HG03045 (cell line): ENCODE measurements at regions not wholly inside any gene's neighbourhood (a gene's known extent, or its start where the extent isn't known, plus 50 kb on each side); places are given as distances from the start of the nearest gene placed in this dataset.

Experiments used
- ATAC-seq: cut with Tn5 transposase; IDR thresholded peaks from one replicate; pipeline ENCODE4 v1.9.1; 2021; ENCODE audit warnings: mild to moderate bottlenecking, moderate library complexity; ENCODE audit not compliant: unreplicated experiment

DNA sequence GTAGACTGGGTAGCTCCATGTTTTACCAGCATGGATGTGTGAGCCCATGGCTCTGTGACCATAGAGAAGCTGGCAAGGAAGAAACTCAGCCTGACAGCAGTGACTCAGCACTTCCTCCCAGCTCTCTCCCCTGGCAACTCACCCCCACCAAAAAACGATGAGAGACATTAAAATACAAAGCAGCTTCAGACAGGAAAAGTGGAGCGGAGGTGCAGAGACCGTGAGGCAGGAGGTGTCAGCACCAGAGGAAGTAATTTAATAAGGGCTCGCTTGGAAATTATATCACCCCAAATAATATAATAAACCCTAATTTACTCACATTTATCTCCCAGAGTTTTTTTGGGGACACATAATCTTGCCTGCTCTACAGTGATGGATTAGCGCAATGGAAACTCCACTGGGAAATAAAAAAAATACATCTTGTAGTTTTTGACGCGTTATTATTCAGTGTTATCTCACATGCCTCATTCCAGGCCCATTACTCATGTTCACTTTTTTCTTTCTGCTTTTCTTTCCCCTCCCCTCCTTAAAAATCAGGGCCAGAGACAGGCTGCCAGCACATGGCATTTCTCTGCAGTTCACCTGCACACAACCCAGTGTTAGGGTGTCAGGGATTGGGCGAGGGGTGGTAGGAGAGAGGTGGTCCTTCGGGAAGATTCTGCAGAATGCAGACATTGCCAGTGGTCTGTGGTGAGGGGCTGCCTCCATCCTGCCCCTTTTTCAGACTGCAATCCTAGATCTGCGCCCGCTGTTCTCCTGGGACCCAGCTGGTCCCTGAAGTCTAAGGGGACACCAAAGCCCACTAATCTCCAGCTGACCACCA lies 170.8 kb downstream of the BUD13 start:
- ATAC-seq = no peak

DNA sequence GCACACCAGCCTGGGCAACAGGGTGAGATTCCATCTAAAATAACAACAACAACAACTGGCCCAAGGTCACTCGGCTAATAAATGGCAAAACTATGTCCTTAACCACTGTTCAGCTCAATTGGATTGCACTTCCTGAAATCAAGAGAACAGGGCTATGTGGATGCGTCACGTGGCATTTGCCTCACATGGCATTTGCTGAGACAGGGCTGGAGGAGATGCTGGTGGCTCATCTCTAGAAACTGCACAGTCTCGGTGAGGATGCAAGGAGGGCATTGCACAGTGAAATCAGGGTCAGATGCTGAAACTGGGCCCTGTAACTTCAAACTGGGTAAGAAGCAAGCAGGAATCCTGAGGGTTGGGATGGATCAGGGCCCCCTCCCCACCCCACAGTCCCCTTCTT lies 171.9 kb downstream of the BUD13 start:
- ATAC-seq = no peak

GRCh38 chr11:116598556-116598955 lies 174.2 kb downstream of the BUD13 start:
- ATAC-seq = no peak

GRCh38 chr11:116598036-116598435 lies 174.8 kb downstream of the BUD13 start:
- ATAC-seq = no peak

DNA sequence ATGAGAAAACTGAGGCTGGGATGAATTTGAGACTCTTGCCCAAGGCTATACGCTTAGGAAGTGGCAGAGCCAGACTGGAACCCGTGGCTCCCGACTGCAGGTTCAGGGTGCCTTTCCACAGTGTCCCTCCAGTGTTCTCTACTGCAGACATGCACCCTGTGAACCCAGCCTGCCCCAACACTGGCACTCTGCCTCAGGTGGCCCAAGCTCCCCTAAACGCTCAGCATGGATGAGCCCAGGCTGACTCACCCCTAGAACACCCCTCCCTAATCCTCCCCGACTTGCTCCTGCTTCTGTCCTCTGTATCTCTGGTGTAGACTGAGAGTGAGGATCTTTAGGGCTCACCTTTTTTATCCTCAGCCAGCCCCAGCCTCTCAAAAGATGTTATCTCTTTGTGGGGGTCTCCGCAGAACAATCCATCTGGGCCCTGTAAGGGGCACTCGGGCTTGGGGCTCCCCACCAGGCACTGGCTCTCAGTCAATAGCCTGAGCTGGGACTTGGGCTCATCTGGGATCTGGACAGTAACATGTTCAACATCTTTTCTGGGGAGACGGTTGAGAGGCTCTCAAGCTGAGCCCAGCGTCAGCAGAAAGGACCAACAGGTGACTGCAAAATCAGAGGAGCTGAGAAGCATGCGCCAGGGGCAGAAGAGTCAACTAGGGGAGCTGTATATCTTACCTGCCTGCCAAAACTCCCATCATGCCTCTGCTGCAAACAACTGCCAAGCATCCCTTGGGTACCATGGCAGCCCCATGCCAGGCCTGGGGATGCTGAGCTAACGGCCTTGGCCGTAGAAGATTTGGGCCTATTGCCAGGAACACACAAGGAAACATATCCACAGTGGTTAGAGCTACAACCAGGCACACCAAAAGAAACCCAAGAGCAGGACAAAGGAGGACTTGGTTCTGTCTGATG lies 176.2 kb downstream of the BUD13 start:
- no peak for ATAC-seq

DNA sequence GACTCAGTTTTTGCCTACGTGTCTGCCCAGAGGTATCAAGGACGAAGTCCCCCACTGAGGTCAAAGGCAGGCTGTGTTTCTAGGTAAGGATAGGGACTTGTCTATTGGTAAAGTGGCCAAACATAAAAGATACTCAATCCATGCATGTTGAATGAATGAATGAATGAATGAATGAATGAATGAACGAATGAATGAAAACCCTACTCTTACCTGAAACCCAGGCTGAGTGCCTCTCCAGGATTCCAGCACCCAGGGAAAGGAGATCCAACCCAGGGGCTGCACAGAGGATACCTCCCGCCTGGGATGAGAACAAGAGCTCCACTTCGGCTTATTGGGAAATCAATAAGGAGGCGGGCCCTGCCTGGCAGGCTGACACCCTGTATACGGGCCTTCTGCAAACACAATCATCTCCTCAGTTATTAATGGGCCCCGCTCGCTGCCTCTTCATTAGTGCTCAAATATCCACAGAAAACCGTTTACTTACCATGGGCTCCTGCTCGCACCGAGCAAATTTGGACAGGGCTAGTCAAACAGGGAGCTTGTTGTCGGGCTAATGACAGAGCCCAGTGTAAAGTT lies 177.4 kb downstream of the BUD13 start:
- ATAC-seq = no peak

DNA sequence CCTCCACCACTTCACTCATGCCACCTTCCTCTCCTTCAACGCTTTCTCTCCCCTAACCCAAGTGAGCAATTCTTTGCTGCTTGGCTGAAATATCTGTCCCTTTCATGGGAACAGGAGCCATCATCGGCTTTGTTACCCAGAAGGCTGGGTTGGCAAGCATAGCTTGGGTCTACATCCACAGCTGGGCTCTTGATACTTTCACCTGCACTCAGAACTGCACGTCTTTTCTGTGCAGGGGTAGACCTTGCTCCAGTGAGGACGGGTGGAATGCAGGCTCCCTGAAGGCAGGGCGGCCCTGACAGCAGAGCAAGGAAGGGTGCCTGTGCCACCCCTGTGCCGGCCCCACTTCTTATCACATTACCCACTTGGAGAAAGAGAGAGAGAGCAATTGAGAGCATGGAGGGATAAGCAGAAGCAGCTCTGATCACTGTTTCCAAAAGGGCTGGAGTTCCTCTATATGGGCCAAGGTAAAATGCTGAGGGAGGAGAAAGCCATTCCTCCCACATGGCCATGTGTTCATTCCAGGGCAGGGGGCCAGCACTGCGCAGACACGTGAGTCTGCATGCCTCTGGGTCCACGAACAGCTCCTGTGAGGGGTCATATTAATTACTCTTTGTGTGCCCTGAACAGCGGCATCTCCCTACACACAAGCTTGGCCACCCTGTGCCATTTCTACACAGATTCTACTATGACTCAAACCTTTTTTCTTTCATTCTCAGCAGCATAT lies 181.8 kb downstream of the BUD13 start:
- no peak for ATAC-seq

- no peak for ATAC-seq
Observed at GRCh38 chr11:116589402-116589801, 183.4 kb downstream of the BUD13 start.

GRCh38 chr11:116586392-116586791 lies 186.4 kb downstream of the BUD13 start:
- no peak for ATAC-seq

DNA sequence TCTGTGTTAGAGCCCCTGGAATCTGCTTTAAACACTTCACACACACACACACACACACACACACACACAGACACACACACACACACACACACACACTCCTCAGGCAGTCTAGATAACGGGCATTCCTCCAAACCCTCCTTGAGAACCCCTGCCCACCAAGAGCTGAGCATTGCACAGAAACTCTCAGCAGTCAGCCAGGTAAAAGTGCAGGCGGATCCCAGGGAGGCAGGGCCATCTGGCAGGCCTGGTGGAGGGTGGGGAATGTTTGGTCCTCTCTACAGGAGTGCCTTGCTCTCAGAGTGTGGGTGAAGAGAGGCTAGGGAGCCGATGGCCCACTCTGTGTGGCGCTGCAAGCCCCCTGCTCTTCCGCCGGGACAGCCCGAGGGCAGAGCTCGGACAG lies 190.2 kb downstream of the BUD13 start:
- no peak for ATAC-seq

GRCh38 chr11:116581349-116581748 lies 191.4 kb downstream of the BUD13 start:
- no peak for ATAC-seq

DNA sequence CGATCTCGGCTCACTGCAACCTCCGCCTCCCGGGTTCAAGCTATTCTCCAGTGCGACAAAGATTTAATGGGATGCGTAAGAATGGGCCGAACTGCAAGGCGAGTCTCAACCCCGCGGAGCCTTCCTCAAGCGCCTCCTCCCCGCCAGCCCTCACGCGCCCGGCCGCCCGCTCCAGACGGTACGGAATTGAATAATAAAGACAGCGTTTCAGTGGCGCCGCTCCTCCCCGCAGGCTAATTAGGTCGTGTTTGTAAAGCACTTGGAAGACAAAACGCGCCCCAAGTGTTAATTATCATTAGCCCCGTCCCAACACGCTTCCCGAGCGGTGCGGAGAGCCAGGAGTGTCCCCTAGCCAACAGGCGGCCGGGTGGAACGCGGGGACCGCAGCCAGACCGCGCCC lies 192.0 kb downstream of the BUD13 start:
- no peak for ATAC-seq

DNA sequence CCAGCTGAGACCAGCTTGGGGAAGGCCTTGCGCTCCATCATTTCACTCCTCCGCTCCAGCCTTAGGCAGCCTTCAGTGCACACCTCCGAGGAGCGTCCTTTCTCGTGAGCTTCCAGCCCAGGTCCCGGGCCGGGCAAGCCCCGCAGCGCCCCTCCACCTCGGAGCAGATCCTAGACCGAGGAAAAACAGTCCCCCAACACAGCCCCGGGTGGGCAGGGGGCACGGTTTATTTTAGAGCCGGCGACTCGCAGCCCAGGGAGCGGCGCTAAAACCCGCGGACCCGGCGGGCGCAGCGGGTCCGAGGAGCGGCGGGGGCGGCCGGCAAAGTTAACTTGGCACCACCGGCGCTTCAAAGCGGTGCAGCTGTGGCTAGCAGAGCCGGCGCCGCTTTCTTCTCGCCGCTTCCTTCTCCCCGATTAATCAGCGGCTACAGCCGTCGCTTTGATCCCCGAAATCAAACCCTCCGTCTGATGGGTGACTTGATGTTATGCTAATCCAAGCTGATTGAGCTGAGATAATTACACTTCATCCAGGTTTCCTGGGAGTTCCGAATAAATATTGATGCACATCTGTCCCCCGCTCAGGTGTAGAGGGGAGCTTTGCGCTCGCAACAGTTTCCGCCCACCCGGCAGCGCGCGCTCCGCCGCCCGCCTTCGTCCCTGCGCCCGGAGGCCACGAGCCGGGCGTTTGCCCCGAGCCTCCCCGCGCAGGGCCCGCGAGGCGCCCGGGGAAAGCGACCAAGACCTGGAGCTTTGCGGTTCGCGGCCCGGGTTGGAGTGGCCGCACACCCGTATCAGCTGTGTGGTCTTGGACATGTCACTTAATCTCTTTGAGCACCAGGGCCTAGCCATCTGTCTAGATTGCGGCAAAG lies 192.7 kb downstream of the BUD13 start:
- no peak for ATAC-seq

DNA sequence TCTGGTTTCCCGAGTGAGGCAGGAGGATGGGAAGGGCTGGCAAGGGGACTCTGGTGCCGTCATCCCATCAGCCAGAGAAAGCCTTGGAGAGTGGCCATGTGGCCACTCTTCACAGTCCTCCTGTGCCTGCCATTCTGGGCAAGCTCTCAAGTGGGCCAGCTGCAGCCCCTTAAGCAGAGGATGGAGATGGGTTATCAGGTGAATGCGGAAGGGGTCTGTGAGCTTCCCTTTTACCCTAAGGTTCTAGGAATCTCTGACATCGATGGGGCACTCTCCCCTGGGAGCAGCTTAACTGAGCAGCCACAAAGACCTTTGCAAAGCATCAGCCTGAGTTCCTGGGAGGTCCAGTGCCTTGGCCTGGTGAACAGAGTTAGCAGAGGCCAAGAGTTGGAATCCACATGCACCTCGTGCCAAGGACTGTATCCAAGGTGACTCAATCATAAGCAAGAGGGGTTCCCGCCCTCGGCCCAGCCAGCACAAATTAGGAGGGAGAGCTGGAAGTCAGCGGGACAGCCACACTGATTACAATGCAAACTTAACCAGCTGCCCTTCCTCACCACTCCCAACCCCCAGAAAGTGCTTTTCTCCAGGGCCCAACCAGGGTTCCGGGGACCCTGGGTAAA lies 193.6 kb downstream of the BUD13 start:
- no peak for ATAC-seq

DNA sequence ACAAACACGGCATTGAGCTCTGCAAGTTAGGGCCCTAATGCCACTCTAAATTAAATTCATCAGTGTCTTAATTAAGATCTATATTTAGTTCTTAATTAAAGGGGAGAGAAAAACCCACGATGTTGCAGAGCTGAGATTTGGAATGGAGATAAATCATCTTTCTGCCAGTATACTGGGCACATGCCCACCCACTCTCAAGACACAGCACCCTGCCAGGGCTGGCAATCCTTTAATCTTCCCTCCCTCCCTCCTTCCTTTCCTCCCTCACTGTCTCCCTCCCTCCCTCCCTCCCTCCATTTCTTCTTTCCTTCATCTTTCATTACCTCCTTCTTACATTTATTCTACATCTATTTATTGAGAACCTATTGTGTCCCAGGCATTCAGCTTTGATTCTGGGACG lies 194.8 kb downstream of the BUD13 start:
- no peak for ATAC-seq

DNA sequence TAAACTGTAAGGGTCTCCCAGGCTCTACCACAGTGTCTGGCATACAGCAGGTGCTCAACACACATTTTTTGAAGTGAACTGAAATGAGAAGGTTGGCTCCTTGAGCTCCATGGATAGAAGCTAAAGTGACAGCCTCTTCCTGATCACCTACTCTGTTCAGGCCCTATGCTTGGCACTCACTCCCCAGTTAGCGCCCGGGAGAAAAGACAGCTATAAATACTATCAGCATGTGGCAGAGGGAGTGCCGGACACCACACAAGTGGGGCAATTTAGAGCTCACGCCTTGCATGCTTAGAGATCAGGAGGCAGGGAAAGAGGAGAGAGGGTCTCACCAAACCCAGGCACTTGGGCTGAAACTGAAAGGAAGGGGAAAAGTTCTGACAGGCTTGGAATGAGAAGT lies 195.5 kb downstream of the BUD13 start:
- no peak for ATAC-seq

DNA sequence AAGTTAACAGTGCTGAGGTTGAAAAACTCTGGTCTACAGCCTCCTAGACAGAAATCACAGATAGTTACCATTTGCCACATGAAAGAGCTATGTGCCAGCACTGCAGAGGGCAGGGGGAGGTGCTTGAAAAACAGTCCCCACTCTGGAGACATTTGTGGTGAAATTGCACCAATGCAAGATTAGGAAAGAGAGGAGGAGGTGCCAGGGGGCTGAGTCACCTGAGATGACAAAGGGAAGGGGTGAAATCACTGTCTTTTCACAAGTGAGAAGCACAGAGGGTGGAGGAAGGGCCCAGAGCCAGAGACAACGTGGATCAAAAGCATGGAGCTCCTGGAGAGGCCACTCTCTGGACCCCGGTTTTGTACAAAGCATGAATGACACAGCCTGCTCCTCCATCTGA lies 196.3 kb downstream of the BUD13 start:
- ATAC-seq = no peak

DNA sequence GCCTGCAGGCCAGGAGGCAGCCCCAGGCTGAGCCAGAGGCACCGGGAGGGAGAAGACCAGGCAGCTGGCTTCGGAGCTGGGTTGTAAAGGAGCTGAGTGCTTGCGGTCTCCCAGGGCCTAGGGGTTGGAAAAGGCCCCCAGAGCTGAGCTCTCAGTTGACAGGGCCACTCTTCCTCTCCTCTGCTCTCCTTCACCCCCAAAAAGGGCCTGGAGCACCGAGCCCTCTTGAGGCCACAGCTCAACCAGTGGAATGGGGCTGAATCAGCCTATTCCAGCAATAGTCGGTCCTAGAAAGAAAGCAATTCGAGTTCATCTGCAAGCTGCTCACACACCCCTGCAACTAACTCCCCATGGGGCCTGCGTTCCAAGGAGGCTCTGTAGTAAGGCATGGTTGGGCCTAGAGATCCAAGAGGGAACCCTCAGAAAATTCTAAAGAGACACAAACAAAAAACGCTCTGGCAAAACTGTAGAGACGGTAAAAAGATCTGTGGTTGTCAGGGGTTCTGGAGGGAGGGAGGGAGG lies 205.0 kb downstream of the BUD13 start:
- no peak for ATAC-seq

GRCh38 chr11:116563712-116564047 lies 209.1 kb downstream of the BUD13 start:
- no peak for ATAC-seq
